Activated CD8-positive, alpha-beta memory T cell treated with anti-CD3 and anti-CD28 coated beads, Interleukin-2, amount 10 ng/mL, durations not matched to agents 7 days and 5 days (primary cell): ENCODE measurements at regions not wholly inside any gene's neighbourhood (a gene's known extent, or its start where the extent isn't known, plus 50 kb on each side); places are given as distances from the start of the nearest gene placed in this dataset.
"Not testable (repeated sequence)": the region's sequence is repeated elsewhere in the genome, so short reads cannot be mapped to it uniquely, and the experiment has no call there.

Experiments used
- ATAC-seq: fragments of 150-1000 bp; cut with Tn5 transposase; one replicate; pipeline ENCODE4 v1.10.0; 2021; ENCODE audit warnings: moderate library complexity
- CTCF ChIA-PET: fragments of 350-600 bp; sonication (Branson Sonifier 250); formaldehyde crosslinking; loops from one replicate; lab custom pipeline; 2021; ENCODE audit warnings: antibody characterized with exemption; lab: Charles Lee
- DNase-seq: peaks from one replicate; pipeline ENCODE4 v3.0.0-alpha.2; 2020
- H3K27ac Mint-ChIP-seq: one replicate; pipeline ENCODE4 v1.8.0; 2021; ENCODE audit warnings: mild to moderate bottlenecking, mixed read lengths
- H3K27me3 Mint-ChIP-seq: one replicate; pipeline ENCODE4 v1.8.0; 2021; ENCODE audit warnings: mixed read lengths
- H3K36me3 Mint-ChIP-seq: one replicate; pipeline ENCODE4 v1.8.0; 2021; ENCODE audit warnings: mild to moderate bottlenecking, mixed read lengths
- H3K4me1 Mint-ChIP-seq: one replicate; pipeline ENCODE4 v1.8.0; 2021; ENCODE audit warnings: mixed read lengths
- H3K4me3 Mint-ChIP-seq: one replicate; pipeline ENCODE4 v1.8.0; 2021; ENCODE audit warnings: mild to moderate bottlenecking, moderate library complexity, mixed read lengths
- H3K9me3 Mint-ChIP-seq: one replicate; pipeline ENCODE4 v1.8.0; 2022; ENCODE audit warnings: low read depth, mixed read lengths

DNA sequence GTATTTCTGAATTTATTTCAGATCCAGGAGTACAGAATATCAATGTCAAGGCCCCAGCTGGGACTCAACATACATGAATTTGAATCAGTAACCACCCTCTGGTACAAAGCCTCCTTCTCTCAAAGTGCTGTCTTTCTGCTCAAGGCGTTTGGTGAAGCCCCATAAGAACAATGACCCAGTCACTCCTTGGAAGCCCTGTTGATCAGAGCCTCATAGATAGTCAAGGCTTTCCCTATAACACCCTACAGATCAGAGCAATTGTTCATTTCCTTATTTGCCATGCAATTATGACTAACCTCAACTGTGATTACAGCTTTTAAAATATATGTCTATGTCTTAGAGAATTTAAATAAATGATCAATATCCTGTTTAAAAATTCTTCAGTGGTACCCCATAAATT, 159.1 kb upstream of the CREB1 start:
- Mint-ChIP-seq H3K9me3 (peaks cover 5% of the 10 kb centered on the region), H3K27ac (no peak overlapping the region), H3K36me3 (peaks cover 3% of the 10 kb centered on the region), H3K27me3 (no peaks in the 10 kb centered on the region), H3K4me3 (no peak overlapping the region), H3K4me1 (no peaks in the 10 kb centered on the region)
- CTCF ChIA-PET, result no interaction called here
- no peak for DNase-seq
- no peak for ATAC-seq

DNA sequence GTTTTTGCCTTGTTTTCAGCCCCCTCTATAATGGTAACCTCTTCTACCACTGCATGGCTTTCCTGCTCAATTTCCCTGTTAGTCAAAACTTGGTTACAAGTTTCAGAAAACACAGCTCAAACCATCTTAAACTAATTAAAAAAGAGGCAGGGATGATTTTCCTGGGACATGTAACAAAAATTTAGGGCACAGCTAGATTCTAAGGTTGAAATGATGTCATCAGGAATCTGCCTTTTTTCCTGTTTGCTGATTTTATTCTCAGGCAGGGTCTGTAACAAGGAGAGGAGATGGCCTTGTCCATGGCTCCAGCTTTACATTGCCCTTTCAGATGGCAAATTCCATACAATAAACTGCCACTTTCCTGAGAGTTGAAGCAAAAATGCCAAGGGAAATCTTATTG, 157.9 kb upstream of the CREB1 start:
- ATAC-seq (no peak), DNase-seq (no peak)
- no peaks in the 10 kb centered on the region for H3K4me1 Mint-ChIP-seq
- H3K9me3 Mint-ChIP-seq, result peaks cover 5% of the 10 kb centered on the region
- no peaks in the 10 kb centered on the region for H3K27me3 Mint-ChIP-seq
- H3K27ac Mint-ChIP-seq, result no peak overlapping the region
- CTCF ChIA-PET, result no interaction called here
- H3K36me3 Mint-ChIP-seq, result peaks cover 3% of the 10 kb centered on the region
- H3K4me3 Mint-ChIP-seq, result no peak overlapping the region

DNA sequence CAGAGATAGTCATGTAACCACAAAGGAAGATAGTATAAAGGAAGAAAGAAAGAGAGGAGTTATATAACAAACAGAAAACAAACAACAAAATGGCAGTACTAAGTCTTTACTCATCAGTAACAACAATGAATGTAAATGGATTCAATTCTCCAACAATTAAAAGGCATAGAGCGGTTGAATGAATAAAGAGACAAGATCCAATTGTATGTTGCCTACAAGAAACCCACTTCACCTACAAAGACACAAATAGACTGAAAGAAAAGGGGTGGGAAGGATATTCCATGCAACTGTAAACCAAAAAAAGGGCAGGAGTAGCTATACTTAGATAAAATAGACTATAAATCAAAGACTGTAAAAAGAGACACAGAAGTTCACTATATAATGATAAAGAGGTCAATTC, 157.3 kb upstream of the CREB1 start:
- no peak overlapping the region for H3K27ac Mint-ChIP-seq
- peaks cover 5% of the 10 kb centered on the region for H3K9me3 Mint-ChIP-seq
- no peaks in the 10 kb centered on the region for H3K4me1 Mint-ChIP-seq
- CTCF ChIA-PET, result no interaction called here
- H3K4me3 Mint-ChIP-seq, result no peak overlapping the region
- DNase-seq, result no peak
- H3K36me3 Mint-ChIP-seq, result peaks cover 3% of the 10 kb centered on the region
- H3K27me3 Mint-ChIP-seq, result no peaks in the 10 kb centered on the region
- ATAC-seq, result no peak

DNA sequence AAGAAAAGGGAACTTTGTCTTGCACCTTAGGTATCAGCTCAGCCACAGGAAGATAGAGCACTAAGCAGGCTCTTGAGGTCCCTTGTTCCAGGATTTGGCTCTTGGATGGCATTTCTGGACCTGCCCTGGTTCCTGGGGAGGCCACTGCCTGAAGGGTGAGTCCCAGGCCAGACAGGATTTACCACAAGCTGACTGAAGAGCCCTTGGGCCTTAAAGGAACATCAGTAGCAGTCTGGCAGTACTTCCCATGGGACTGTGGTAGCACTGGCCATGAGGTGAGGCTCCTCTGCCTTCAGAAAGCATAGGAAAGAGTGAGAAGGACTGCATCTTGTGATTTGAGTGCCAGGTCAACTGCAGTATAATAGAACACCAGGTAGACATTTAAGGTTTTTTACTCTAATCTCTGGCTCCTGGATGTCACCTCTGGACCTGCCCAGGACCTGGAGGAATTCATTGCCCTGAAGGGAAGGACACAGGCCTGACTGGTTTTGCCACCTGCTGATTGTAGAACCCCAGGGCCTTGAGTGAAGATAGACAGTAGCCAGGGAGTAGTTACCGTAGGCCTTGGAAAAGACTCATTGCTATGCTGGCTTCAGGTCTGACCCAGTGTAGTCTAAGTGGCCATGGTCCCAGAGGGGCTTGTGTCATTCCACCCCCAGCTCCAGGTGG, 154.4 kb upstream of the CREB1 start:
- no peaks in the 10 kb centered on the region for H3K27me3 Mint-ChIP-seq
- no peak overlapping the region for H3K4me3 Mint-ChIP-seq
- DNase-seq, result no peak
- H3K27ac Mint-ChIP-seq, result no peak overlapping the region
- H3K36me3 Mint-ChIP-seq, result peaks cover 10% of the 10 kb centered on the region
- no peak for ATAC-seq
- CTCF ChIA-PET, result no interaction called here
- H3K9me3 Mint-ChIP-seq, result peaks cover 10% of the 10 kb centered on the region
- no peaks in the 10 kb centered on the region for H3K4me1 Mint-ChIP-seq

DNA sequence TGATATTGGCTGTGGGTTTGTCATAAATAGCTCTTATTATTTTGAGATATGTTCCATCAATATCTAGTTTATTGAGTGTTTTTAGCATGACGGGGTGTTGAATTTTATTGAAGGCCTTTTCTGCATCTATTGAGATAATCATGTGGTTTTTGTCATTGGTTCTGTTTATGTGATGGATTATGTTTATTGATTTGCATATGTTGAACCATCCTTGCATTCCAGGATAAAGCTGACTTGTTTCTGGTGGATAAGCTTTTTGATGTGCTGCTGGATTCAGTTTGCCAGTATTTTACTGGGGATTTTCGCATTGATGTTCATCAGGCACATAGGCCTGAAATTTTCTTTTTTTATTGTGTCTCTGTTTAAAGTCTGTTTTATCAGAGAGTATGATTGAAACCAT, 151.1 kb upstream of the CREB1 start:
- H3K27me3 Mint-ChIP-seq, CTCF ChIA-PET, H3K9me3 Mint-ChIP-seq, H3K27ac Mint-ChIP-seq, H3K36me3 Mint-ChIP-seq, DNase-seq, H3K4me3 Mint-ChIP-seq, H3K4me1 Mint-ChIP-seq, ATAC-seq: not testable (repeated sequence)

DNA sequence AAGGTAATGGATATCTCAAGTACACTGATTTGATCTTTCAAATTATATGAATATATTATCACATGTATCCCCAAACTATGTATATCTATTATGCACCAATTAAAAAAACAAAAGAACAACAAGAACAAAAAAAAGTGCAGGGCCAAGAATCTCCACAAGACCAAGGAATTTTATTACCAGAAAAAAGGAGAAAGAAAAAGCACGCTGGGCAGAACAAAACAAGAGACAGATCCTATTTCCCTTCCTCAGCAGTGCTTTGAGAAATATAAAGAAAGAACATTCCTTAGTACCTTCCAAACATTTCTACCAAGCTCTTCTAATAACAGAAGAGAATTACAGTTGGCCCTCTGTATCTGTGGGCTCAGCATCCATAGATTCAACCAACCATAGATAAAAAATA, 144.7 kb upstream of the CREB1 start:
- peaks cover 2% of the 10 kb centered on the region for H3K4me1 Mint-ChIP-seq

DNA sequence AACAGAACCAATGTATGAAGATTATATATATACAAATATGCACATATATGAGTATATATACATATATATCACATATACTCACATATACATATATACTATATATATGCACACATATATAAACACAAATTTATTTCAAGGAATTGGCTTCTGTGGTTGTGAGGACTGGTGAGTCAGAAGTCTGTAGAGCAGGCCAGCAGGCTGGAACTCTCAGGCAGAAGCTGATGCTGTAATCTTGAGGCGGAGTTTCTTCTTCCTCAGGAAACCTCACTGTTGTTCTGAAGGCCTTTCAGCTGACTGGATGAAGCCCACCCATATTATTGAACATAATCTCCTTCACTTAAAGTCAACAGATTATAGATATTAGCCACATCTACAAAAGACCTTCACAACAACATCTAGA, 143.9 kb upstream of the CREB1 start:
- peaks cover 2% of the 10 kb centered on the region for H3K4me1 Mint-ChIP-seq
- no peak overlapping the region for H3K27ac Mint-ChIP-seq
- no peak overlapping the region for H3K4me3 Mint-ChIP-seq
- no peaks in the 10 kb centered on the region for H3K36me3 Mint-ChIP-seq
- ATAC-seq (no peak), DNase-seq (no peak)
- CTCF ChIA-PET, result no interaction called here
- H3K9me3 Mint-ChIP-seq, result no peaks in the 10 kb centered on the region
- peaks cover 3% of the 10 kb centered on the region for H3K27me3 Mint-ChIP-seq

More for the DNA sequence above, 144.7 kb upstream of the CREB1 start:
- CTCF ChIA-PET, result no interaction called here
- H3K27me3 Mint-ChIP-seq, result peaks cover 3% of the 10 kb centered on the region
- no peak overlapping the region for H3K27ac Mint-ChIP-seq
- DNase-seq (no peak), ATAC-seq (no peak)
- H3K36me3 Mint-ChIP-seq, result peaks cover 2% of the 10 kb centered on the region
- H3K9me3 Mint-ChIP-seq, result no peaks in the 10 kb centered on the region
- H3K4me3 Mint-ChIP-seq, result no peak overlapping the region

DNA sequence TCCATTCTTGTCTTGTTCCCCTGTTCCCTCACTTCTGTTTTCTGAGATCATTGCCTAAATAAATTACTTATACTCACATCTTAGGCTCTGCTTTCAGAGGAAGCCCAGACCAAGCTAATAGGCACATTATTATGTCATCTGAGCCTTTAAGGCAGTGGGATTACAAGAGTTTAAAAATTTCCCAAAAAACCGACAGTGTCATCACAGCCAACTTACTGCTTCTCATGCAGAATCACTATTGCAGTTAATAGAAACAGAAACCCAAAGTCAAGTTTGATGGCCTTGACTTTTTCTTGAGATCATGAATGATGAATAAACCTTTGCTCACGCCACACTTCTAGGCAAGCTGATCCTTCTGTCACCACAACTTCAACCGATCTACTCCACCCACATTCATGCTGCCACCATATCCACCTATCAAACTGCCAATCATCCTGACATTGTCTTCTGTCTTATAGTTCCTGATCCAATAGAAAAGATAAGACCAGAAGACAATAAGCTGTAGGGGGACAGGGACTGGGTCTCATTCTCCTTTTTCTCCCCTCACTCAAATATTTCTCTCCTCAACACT, 142.7 kb upstream of the CREB1 start:
- Mint-ChIP-seq H3K9me3 (no peaks in the 10 kb centered on the region), H3K27me3 (peaks cover 5% of the 10 kb centered on the region)
- no peak for ATAC-seq

DNA sequence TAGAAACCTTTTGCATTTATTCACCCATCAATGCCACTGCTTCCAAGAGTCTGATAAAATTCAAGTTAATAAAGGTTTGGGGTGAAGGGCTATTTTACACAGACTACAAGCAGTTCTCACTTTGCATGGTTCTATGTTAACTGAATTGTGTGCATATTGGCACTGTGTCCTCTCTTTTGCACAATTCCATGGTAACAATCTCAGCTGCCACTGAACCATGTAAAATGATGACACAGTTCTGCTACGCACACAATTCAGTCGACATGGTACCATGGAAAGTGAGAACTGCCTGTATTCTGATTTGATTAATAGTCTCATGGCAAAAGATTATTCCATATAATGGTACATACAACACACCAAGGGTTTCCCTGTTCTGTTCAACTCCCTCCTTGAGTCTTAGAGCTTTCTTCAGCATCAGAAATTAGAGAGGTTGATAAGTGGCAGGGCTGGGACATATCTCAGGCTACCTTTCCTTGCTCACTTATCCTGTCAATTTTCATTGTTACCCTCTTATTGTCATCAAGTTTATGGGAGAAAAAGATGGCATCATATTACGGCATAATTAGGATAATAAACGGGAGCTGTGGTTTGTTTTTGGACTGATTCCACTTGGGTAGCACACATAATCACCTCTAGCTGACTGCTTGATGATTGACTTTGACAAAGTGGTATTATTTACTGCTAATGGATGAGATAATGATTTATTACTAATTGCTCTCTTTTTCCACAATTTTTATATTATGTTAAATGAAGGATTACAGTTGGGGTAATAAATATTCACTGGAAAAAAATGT, 139.3 kb upstream of the CREB1 start:
- CTCF ChIA-PET, result no interaction called here
- ATAC-seq, result no peak
- H3K27me3 Mint-ChIP-seq, result peaks cover 2% of the 10 kb centered on the region

More for the DNA sequence above, 142.7 kb upstream of the CREB1 start:
- no peak for DNase-seq
- no peak overlapping the region for H3K4me3 Mint-ChIP-seq
- no peaks in the 10 kb centered on the region for H3K36me3 Mint-ChIP-seq
- CTCF ChIA-PET, result no interaction called here
- H3K4me1 Mint-ChIP-seq, result peaks cover 2% of the 10 kb centered on the region
- no peak overlapping the region for H3K27ac Mint-ChIP-seq

DNA sequence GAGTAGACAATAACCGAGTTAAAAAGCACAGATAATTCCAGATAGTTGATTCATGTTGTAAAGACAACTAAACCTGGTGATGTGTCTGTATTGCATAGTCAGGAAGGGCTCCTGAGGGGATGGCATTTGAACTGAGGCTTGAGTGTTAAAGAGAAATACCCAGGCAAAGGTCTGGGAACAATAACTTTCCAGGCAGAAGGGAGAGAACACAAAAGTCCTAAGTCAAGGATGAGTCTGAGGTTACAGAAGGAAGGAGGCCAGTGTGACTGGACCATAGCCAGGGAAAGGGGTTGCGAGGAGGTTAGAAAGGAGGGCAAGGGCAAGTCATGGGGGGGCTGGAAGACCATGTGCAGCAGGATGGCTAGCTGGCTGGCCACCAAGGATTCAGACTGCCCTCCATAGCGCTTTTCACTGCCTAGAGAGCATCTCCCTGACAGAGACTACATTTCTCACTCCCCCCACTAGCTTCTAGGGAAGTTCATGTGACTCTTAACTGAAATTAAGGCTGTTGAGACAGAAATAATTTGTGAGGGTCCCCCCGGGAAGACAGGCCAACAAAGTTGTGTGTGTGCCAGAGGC, 135.5 kb upstream of the CREB1 start:
- no peak overlapping the region for H3K4me3 Mint-ChIP-seq
- peaks cover 6% of the 10 kb centered on the region for H3K27me3 Mint-ChIP-seq
- H3K9me3 Mint-ChIP-seq, result peaks cover 3% of the 10 kb centered on the region
- H3K27ac Mint-ChIP-seq, result peak overlapping the region; percentile 44
- peaks cover 8% of the 10 kb centered on the region for H3K4me1 Mint-ChIP-seq
- DNase-seq, result no peak
- H3K36me3 Mint-ChIP-seq, result peaks cover 4% of the 10 kb centered on the region
- CTCF ChIA-PET, result no interaction called here
- no peak for ATAC-seq

More for the DNA sequence above, 139.3 kb upstream of the CREB1 start:
- Mint-ChIP-seq H3K27ac (no peak overlapping the region), H3K4me1 (peaks cover 10% of the 10 kb centered on the region), H3K9me3 (peaks cover 2% of the 10 kb centered on the region), H3K36me3 (peaks cover 3% of the 10 kb centered on the region), H3K4me3 (no peak overlapping the region)
- no peak for DNase-seq

DNA sequence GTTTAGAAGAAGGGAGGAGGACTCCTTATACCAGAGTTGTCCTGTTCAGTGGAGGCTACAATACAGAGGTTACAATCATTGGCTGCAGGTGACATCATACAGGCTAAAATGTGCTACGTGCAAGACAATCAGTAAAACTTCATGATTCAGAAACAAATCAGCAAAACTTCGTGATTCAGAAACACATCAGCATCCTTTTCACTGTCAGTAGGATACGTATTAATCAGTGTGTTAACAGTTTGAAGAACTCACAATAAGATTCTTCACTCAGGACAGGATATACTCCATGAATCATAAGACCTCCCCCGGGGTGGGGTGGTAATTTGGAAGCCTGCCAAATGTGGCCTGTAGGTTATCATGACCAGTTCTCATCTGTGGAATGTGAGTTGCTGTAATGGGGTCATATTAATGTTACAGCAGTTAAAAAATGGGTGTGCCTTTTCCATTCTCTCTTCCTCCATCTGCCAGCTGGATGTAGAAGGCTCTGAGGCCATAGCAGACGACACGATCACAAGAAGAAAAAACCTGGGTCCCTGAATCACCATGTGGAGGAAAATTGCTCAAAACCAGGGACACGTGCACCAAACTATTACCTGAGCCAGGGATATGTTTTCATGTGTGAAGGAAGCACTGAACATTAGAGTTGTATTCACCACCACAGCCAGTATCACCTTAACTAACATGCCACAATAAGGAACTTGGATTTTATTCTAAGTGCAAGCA, 134.8 kb upstream of the CREB1 start:
- Mint-ChIP-seq H3K36me3 (peaks cover 4% of the 10 kb centered on the region), H3K4me3 (no peak overlapping the region), H3K27ac (peak overlapping the region; percentile 44), H3K27me3 (peaks cover 6% of the 10 kb centered on the region), H3K4me1 (peaks cover 8% of the 10 kb centered on the region), H3K9me3 (peaks cover 3% of the 10 kb centered on the region)
- DNase-seq, result peak; percentile 55
- CTCF ChIA-PET, result no interaction called here
- ATAC-seq, result peak; percentile 57

DNA sequence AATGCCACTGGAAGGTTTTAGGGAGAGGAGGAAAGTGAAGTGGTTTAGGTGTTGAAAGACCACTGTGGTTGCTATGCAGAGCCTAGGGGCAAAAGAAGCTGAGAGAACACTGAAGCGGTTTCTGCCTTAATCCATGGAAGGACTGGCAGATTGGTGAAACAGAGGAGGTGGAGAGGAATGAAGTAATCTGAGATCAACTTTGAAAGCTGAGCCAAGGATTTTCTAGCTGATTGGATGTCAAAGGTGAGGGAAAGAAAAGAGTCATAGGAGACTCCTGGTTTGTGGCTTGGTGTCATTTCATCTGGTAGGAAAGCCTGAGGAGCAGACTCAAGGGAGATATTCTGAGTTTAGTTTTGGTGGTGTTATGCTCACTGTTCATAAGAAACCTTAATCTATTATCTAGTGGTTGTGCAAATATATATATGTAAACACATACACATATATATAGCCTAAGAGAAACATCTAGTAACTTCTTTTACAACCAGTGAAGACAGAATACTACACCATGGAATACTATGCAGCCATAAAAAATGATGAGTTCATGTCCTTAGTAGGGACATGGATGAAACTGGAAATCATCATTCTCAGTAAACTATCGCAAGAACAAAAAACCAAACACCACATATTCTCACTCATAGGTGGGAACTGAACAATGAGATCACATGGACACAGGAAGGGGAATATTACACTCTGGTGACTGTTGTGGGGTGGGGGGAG, 134.1 kb upstream of the CREB1 start:
- DNase-seq, result no peak
- Mint-ChIP-seq H3K27me3 (peaks cover 6% of the 10 kb centered on the region), H3K4me3 (no peak overlapping the region), H3K36me3 (peaks cover 4% of the 10 kb centered on the region), H3K27ac (no peak overlapping the region), H3K4me1 (peaks cover 8% of the 10 kb centered on the region), H3K9me3 (peaks cover 5% of the 10 kb centered on the region)
- CTCF ChIA-PET, result no interaction called here
- no peak for ATAC-seq
